ELR (cell line): ENCODE measurements at regions not wholly inside any gene's neighbourhood (a gene's known extent, or its start where the extent isn't known, plus 50 kb on each side); places are given as distances from the start of the nearest gene placed in this dataset.
"Not testable (repeated sequence)": the region's sequence is repeated elsewhere in the genome, so short reads cannot be mapped to it uniquely, and the experiment has no call there.

Experiments
- DNase-seq: peaks from one replicate; pipeline ENCODE4 v3.0.0-alpha.2; 2015; ENCODE audit warnings: low read depth

DNA sequence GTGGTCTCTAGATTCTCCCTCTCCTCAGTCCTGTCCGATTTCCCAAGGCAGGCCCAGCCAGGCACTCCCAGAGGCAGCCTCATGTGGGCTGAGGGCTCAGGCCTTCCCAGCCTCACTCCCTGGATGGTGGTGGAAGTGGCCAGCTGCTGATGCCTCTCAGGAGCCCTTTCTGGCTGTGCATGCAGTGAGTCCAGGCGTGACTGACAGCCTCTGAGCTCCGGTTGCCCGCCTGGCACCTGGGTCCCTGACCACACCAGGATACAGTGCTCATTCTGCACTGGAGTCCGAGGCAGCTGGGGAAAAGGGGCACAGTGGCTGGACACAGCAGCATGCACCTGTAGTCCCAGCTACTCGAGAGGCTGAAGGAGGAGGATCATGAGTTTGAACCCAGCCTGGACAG lies 132.6 kb downstream of the CUL2 start:
- DNase-seq = no peak

DNA sequence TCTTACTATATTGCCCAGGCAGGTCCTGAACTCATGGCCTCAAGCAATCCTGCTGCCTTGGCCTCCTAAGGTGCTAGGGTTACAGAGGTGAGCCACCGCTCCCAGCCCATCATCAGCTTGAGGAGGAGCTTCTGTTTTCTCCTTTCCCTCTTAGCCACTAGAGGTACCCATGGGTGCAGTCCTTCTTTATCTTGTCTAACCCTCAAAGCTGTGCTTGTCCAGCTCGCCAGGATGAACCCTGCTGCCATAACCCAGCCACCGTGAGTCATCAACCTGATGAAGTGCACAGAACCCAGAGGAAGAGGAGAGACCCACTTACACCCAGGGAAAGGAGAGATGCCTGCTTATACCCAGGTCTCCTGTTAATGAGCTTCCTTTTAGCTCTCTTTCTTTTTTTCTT lies 133.4 kb downstream of the CUL2 start:
- DNase-seq = peak; percentile 53

DNA sequence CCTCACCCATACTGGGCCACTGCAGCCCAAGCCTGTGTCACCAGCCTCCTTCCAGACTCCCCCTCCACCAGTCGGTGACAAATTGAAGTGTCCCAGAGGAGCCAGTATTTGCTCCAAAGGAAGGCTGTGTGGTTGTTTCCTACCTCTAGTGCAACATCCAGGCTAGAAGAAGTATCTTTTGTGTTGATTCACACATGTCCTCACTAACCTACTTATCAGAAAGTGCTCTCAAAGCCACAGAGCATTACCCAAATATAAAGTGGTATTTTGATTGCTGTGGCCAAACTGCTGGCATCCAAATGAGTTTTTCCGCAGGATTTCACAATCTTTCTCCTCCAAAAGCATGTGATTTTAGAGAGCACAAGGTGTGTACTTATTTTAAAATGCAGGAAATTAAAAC lies 134.8 kb downstream of the CUL2 start:
- no peak for DNase-seq

DNA sequence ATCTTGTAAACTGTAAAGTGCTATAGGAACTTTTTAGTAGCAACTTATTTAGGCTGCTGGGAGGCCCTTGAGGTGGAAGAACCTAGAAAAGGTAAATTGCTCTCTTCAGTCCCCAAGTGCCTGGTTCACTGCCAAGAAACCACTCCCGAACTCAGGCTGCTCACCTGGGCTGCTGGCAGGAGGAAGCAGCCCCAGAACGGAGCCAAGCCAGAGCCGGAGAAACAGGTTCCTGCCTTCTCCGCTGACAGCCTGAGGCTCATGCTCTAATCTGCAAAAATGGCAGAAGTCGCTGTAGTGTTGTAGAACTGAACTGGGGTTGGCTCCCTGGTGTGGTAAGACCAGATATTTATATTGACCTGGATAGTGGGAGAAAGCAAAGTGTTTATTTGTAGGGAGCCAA lies 136.0 kb downstream of the CUL2 start:
- DNase-seq = no peak

DNA sequence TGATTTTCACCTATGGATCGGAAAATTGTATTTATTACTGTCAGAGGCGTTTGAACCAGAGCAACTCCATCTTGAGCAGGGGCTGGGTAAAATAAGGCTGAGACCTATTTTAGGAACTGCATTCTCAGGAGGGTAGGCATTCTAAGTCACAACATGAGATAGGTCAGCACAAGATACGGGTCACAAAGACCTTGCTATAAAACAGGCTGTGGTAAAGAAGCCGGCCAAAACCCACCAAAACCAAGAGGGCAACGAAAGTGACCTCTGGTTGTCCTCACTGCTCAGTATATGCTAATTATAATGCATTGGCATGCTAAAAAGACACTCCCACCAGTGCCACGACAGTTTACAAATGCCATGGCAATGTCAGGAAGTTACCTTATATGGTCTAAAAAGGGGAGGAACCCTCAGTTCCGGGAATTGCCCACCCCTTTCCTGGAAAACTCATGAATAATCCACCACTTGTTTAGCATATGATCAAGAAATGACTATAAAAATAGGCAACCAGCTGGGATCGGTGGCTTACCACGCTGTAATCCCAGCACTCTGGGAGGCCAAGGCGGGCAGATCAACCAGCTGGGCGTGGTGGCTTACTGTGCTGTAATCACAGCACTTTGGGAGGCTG lies 136.3 kb upstream of the PARD3 start:
- DNase-seq = not testable (repeated sequence)

DNA sequence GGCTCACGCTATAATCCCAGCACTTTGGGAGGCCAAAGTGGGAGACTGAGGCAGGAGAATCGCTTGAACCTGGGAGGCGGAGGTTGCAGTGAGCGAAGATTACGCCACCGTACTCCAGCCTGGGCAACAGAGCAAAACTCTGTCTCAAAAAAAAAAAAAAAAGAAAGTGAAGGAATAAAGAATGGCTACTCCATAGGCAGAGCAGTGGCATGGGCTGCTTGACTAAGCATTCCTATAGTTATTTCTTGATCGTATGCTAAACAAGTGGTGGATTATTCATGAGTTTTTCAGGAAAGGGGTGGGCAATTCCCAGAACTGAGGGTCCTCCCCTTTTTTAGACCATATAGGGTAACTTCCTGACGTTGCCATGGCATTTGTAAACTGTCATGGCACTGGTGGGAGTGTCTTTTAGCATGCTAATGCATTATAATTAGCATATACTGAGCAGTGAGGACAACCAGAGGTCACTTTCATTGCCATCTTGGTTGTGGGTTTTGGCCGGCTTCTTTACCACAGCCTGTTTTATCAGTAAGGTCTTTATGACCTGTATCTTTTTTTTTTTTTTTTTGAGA lies 130.9 kb upstream of the PARD3 start:
- not testable (repeated sequence) for DNase-seq

DNA sequence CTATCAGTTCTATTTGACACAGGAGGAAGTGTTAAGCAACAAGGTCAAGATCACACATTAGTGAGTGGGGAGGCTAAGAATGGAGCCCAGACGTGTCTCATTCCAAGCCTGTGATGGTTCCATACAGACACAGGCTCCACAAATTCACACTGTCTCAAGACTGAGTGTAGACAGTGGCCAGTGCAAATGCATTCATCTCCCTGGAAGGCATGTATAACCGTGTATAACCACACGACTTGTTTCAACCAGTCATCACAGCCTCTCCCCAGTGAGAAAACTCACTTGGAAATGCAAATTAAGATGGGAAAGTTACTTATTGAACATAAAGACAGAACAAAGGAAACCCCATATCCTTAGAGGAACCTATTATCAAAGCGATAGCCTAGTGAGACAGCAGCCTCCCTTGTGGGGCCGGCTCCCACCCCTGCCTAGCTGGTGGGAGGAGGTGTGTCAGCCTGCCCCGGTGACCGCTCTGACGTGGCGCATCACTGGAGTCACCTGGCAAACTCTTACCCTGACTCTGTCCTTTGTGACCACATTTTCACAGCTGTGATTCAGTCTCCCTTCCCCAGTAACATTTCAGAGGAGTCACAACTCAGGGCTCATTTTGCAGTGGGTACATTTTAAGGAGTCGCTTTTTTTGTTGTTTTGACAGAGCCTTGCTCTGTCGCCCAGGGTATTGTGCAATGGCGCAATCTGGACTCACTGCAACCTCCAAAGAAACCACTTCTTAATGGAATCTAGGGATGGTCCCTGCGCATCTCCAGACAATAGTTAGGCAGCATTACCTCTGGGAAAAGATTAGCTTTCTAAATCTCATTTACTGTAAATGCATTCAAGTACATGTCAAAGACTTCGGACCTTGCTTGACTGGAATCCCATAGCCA lies 126.6 kb upstream of the PARD3 start:
- no peak for DNase-seq

DNA sequence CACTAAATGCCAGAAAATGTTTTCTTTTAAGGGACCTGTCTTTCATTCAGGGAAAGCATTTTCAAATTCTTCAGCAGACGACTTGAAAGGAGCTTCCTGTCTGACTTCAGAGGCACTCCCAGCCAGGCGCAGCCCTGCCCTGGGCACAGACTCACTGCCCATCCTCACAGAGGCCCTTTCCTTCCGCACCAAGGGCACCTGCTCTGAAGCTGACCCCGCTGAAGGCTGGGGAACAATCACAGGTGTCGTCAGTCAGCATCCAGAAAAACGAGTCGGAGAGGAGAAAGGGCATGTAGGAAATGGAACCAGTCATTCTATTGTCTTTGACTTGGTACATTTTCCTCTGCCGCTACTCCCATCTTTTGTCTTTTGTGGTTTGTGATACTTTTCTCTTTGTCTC lies 125.3 kb upstream of the PARD3 start:
- DNase-seq = no peak

DNA sequence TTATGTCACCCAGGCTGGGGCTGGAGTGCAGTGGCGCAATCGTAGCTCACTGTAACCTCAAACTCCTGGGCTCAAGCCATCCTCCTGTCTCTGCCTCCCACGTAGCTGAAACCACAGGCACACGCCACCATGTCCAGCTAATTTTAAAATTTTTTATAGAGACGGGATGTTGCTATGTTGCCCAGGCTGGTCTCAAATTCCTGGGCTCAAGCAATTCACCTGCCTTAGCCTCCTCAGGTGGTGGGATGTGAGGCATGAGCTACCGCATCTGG lies 123.2 kb upstream of the PARD3 start:
- DNase-seq = no peak

DNA sequence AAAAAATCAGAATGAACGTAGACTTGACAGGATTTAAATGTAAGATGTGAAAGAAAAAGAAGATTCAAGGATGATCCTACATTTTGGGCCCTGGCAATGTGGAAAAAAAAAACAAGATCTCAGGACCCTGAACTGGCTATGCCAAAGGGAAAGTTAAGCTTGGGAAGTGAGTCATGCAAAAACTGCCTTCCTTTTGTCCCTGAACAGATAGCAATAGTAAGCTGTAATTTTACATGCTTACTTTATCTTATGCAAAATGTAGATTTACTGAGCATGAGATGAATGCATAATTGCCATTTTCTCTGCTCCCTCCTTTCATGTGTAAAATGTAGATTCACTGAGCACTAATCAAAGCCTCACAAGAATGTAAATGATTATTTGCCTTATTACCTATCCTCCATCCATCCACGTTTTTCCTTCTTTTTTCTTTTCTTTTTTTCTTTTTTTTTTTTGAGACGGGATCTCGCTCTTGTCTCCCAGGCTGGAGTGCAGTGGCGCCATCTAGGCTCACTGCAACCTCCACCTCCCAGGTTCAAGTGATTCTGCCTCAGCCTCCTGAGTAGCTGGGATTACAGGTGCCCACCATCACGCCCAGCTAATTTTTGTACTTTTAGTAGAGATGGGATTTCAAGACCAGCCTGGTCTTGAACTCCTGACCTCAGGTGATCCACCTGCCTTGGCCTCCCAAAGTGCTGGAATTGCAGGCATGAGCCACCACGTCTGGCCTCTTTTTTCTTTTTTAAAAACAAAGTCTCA lies 122.7 kb upstream of the PARD3 start:
- peak; percentile 41 for DNase-seq

DNA sequence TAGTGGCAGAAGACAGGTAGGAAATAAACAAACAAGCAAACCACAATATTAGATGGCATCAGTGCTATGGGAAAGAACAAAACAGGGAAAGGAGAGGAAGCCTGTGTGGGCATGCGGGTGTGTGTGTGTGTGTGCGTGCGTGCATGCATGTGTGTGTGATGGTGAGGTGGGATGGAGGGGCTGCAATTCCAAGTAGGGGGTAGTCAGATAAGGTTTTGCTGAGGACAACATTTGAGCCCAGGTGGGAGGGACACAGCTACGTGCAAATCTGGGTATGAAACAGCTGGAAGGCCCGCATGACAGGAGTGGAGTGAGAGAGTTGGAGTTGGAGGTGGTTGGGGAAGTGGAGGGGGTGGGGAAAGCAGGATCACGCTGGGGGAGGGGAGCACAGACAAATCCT lies 121.0 kb upstream of the PARD3 start:
- no peak for DNase-seq

DNA sequence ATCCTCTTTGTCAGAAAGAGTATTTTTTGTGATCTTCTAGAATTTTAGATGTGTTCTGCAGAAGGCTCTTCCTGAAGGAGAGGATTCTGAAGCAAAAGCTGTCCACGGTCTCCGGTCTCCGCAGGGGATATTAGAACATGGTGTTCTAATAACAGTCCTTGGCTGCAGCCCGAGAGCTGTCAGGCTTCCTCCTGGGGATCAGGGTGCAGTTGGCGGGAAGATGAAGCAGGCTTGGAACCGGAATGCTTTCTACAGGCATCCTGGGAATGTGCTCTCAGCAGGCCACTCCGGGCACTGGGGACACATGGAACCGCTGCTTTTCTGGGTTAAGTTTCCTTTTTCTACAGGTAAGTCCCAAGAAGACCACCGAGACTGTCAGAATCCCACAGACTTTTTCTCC lies 118.6 kb upstream of the PARD3 start:
- no peak for DNase-seq

DNA sequence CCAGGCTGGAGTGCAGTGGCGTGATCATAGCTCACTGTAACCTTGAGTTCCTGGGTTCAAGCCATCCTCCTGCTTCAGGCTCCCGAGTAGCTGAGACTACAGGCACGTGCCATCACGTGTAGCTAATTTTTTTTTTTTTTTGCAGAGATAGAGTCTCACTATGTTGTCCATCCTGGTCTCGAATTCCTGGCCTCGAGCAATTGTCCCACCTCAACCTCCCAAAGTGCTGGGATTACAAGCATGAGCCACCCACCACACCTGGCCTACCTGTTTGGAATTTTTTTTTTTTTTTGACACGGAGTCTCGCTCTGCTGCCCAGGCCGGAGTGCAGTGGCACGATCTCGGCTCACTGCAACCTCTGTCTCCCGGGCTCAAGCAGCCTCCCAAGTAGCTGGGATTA lies 117.1 kb upstream of the PARD3 start:
- no peak for DNase-seq

DNA sequence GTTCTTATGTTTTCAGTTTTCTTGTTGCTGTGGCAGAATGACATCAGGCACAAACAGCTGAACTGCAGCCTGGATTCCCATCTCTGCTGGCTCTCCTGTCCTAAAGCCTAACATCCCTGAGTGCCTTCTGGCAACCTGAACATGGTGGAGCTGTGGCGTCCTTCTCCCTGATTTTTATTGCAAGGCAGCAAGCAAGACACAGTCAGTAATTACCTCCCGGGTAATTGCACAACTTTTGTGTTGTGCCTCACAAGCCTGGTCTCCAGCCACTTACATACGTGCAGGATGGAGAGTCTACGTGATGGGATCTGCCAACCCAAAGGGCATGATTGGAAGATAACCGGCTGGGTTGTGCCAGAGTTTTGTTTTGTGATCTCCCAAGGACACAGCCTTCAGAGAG lies 116.1 kb upstream of the PARD3 start:
- no peak for DNase-seq

DNA sequence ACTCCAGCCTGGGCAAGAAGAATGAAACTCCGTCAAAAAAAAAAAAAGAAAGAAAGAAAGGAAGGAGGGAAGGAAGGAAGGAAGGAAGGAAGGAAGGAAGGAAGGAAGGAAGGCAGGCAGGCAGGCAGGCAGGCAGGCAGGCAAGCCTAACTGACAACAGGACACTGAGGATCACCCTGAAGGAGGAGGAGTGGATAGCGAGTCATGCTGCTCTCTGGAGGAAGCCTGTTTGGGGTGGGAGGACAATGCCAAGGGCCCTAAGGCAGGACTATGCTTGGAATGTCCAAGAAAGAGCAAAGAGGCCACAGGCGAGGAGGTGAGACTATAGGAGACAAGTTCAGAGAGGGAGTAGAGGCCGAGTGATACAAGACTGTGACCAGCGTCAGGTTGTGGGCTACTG lies 107.0 kb upstream of the PARD3 start:
- peak; percentile 30 for DNase-seq

DNA sequence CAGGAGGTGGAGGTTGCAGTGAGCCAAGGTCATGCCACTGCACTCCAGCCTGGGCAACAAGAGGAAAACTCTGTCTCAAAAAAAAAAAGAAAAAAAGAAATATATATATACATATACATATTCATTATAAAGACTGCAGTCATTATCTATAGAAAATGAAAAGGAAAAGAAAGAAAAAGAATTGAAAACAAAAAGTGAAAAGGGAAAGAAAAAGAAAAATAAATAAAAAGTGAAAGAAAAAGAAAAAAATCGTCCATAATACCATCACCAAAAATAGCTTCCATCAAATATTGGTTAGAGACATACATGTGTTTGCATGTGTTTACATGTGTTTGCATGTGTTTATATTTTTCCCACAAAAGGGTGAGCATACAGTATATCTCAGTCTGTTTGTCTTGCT lies 105.5 kb upstream of the PARD3 start:
- no peak for DNase-seq

DNA sequence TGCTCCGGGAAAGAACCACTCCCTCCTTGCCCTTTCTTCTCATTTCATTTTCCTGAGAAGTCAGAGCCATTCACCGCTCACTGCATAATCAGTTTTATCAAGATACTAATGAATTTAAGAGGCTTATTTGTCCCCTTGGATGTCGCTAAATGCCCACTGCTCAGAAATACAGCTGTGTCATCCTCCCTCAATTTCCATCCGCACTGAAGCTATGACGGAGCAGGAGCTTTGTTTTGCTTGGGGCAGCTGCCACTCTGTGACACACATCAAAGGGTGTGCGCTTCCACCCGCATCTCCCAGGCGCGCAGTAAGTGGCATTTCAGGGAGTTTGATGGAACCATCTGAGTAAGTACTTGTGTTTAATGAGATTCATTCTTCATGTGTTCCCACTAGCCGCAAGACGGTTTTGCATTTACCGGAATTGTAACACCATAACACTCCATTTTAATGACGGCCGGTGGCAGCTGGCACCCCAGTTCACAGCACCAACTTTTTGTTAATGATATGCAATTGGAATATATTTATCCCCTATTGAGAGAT lies 103.8 kb upstream of the PARD3 start:
- DNase-seq = no peak

DNA sequence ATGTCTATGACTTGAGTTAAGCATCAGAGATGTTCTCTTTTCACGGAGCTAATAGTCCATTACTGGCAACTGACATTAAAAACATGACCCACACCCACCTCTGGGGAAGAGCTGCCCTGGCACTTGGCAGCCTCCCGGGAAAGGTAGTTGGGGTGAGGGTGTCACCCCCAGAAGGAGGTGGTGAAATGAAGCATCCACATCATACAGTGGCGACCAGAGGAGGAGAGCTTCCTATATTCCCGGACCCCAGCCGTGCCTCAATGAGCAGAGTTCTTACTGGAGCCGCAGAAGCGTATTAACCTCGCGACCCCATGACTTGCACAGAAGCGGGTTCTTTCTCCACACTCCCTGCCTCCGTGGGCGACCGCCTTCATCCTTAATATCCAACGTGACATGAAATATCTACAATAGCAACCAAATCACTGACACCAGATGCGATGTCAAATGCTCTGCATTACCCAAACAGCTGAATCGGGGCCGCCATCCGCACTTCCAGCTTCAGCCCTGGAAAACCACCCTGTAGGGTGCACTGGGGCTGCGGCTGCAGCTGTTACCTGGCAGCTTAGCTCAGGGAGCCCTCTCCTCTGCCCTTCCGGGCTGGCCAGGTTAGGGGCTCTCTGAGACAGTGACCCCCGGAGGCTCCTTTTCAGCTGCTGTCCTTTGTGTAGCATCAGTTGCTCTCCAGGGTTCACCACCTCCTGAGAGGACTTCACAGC lies 103.1 kb upstream of the PARD3 start:
- no peak for DNase-seq

DNA sequence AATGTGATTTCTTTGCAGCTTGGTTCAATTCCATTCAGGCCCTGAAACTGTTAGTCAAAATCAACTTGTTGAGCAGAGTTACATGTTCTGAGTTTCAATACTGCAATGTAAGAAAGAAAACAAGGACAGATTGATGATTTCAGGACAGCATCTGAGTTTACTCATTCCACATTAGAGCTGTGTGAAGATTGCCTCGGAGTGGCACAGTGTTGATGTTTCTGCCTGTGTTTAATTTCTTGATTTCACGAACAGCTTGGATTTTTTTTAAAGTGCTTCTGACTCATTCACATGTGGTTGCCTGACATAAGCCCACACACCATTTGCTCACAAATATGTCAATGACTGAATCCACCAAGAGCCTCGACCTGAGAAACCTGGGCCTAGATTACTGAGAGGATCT lies 101.2 kb upstream of the PARD3 start:
- DNase-seq = peak; percentile 84

DNA sequence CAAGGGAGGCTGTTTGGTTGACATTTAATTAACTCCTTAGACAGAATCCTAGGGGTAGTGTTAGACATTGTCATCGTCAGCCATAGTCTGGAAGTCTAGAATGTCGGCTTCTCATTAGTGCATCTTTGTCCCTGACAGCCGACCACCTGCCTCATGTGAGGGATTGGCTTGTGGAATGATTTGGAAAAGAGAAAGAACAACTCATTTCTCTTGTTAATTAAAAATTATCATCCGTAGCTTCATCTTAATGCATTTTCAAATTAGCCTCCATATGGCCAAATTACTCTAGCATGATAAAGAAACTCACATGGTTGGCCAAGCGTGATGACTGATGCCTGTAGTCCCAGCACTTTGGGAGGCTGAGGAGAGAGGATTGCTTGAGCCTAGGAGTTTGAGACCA lies 97.7 kb upstream of the PARD3 start:
- no peak for DNase-seq

DNA sequence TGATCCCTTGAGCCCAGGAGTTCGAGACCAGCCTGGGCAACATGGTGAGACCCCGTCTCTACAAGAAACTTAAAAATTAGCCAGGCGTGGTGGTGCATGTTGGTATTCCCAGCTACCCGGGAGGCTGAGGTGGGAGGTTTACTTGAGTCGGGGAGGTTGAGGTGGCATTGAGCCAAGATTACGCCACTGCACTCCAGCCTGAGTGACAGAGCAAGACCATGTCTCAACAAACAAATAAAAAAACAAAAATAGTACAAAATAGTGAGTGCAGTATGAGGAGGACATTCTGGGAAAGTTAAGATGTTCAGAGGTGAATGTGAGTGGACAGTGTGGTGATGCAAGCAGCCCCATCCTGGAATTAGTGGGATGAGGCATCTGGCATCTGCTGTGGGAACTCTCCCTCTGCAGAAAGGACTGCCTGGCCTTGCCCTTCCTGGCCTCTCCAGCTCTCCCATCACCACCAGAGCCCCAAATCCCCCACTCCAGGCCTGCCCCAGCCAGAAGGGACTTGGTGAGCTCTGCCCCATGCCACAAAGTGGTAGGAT lies 96.6 kb upstream of the PARD3 start:
- DNase-seq = no peak

DNA sequence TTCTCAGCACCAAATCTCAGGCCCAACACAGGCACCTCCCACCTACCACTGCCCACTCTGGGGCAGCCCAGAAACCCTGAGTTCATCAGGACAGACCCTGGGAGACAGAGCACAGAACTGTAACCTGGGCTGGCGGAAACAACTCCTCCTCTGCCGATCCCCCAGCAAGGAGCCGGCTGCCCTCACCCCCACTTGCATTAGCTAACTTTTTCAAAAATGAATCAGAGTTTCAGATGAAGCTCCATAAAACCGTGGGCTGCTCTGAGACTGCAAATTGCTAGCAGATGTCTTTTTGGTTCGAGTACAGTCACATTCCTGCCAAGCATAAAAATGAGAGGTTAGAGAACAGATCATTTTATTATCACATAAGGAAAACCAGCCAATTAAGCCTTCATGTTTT lies 93.4 kb upstream of the PARD3 start:
- DNase-seq = peak; percentile 62
